Esophagus muscularis mucosa (tissue), 3 donors: ENCODE measurements at regions not wholly inside any gene's neighbourhood (a gene's known extent, or its start where the extent isn't known, plus 50 kb on each side); places are given as distances from the start of the nearest gene placed in this dataset.

ENCODE experiments used
- CTCF ChIP-seq, 3 experiments: fragments of 200-600 bp in 2 of 3; fragments of 450-650 bp in 1 of 3; sonication (generic) in 2 of 3; IDR thresholded peaks; one replicate each; pipeline ENCODE4 v1.5.1; 2017 to 2019; ENCODE audit warnings: antibody characterized with exemption in 3 of 3, mild to moderate bottlenecking in 2 of 3, moderate library complexity in 1 of 3
- POLR2A ChIP-seq: fragments of 450-650 bp; IDR thresholded peaks from one replicate; pipeline ENCODE4 v1.6.1; 2017; ENCODE audit warnings: antibody characterized with exemption, moderate library complexity, mild to moderate bottlenecking, low read depth
- POLR2AphosphoS5 ChIP-seq, 2 donors: sonication (generic); formaldehyde crosslinking; IDR thresholded peaks; one replicate each; pipeline ENCODE4 v1.6.1; 2017; ENCODE audit warnings: antibody characterized with exemption in 2 of 2

- TF ChIP-seq CTCF (IDR thresholded peaks at IDR 0.05) (no peak), POLR2A (no peak), POLR2AphosphoS5 (IDR thresholded peaks at IDR 0.05) (no peak)
These were observed 153.2 kb downstream of the MACROH2A1 start for GRCh38 chr5:135245521-135246499.
